B cell (primary cell): ENCODE measurements at regions not wholly inside any gene's neighbourhood (a gene's known extent, or its start where the extent isn't known, plus 50 kb on each side); places are given as distances from the start of the nearest gene placed in this dataset.

Experiments
- ATAC-seq: fragments of 200-7000 bp; cut with Tn5 transposase; one replicate; pipeline ENCODE4 v1.10.0; 2021; ENCODE audit warnings: low read depth, mild to moderate bottlenecking, moderate number of reproducible peaks, moderate library complexity
- CTCF ChIA-PET: fragments of 350-600 bp; sonication (Branson Sonifier 250); formaldehyde crosslinking; loops from one replicate; lab custom pipeline; 2021; ENCODE audit warnings: antibody characterized with exemption, inconsistent platforms; lab: Charles Lee
- POLR2A ChIA-PET: fragments of 350-600 bp; sonication (Branson Sonifier 250); formaldehyde crosslinking; loops from one replicate; lab custom pipeline; 2021; ENCODE audit warnings: antibody characterized with exemption; lab: Charles Lee
- DNase-seq: peaks from one replicate; pipeline ENCODE4 v3.0.0; 2013
- H2AFZ ChIP-seq: 2 replicates; pipeline ENCODE4 v1.6.1; 2012; ENCODE audit warnings: mild to moderate bottlenecking, low read depth, low read length; ENCODE audit not compliant: insufficient read depth, poor library complexity, severe bottlenecking
- H3K27ac ChIP-seq, 2 donors: 1 replicate in 1 of 2; 2 replicates in 1 of 2; pipeline ENCODE4 v1.5.1; 2012 to 2013; ENCODE audit warnings: low read length in 2 of 2, mild to moderate bottlenecking in 2 of 2, moderate library complexity in 1 of 2
- H3K27me3 ChIP-seq, 4 experiments: fragments of 200-600 bp in 1 of 4; sonication (generic) in 1 of 4; replicated peaks in 1 of 4; 1 replicate in 2 of 4; 2 replicates in 2 of 4; pipeline versions ENCODE4 v1.6.1 to v1.7.0; 2013 to 2016; ENCODE audit warnings: low read length in 3 of 4, mild to moderate bottlenecking in 2 of 4, mixed read lengths in 1 of 4, moderate library complexity in 1 of 4; ENCODE audit not compliant: insufficient read depth in 4 of 4, control insufficient read depth in 3 of 4; ENCODE audit errors: control extremely low read depth in 1 of 4
- H3K36me3 ChIP-seq, 2 experiments: replicated peaks in 1 of 2; 1 replicate in 1 of 2; 2 replicates in 1 of 2; pipeline versions ENCODE4 v1.6.1 to v1.7.1; 2013; ENCODE audit warnings: low read length in 1 of 2; ENCODE audit not compliant: insufficient read depth in 2 of 2, control insufficient read depth in 1 of 2; ENCODE audit errors: control extremely low read depth in 1 of 2, extremely low read depth in 1 of 2
- H3K4me1 ChIP-seq, 2 donors: fragments of 200-600 bp in 1 of 2; sonication (generic) in 1 of 2; 1 replicate in 1 of 2; 2 replicates in 1 of 2; pipeline versions ENCODE4 v1.5.1 to v1.6.1; 2013 to 2017; ENCODE audit warnings: low read length in 2 of 2; ENCODE audit not compliant: control insufficient read depth in 2 of 2, insufficient read depth in 2 of 2
- H3K4me2 ChIP-seq: replicated peaks from 2 replicates; pipeline ENCODE3; 2012; ENCODE audit warnings: mild to moderate bottlenecking, low read depth, low read length; ENCODE audit not compliant: poor library complexity, severe bottlenecking
- H3K4me3 ChIP-seq, 5 experiments: fragments of 200-600 bp in 1 of 5; sonication (generic) in 1 of 5; 1 replicate in 3 of 5; 2 replicates in 2 of 5; pipeline versions ENCODE4 v1.5.1 to v1.7.0; 2011 to 2016; ENCODE audit warnings: low read length in 4 of 5, mild to moderate bottlenecking in 4 of 5, low read depth in 2 of 5, control low read depth in 1 of 5, moderate library complexity in 1 of 5; ENCODE audit not compliant: insufficient read depth in 1 of 5; ENCODE audit errors: control extremely low read depth in 1 of 5, extremely low read depth in 1 of 5
- H3K79me2 ChIP-seq: fragments of 200-600 bp; sonication (generic); one replicate; pipeline ENCODE4 v1.6.0; 2016; ENCODE audit warnings: low read length; ENCODE audit not compliant: control insufficient read depth, insufficient read depth
- H3K9ac ChIP-seq: fragments of 200-600 bp; sonication (generic); 2 replicates; pipeline ENCODE4 v1.6.1; 2017; ENCODE audit warnings: mild to moderate bottlenecking, low read length, moderate library complexity
- H3K9me3 ChIP-seq, 3 donors: one replicate each; pipeline versions ENCODE4 v1.6.1 to v1.7.1; 2013; ENCODE audit warnings: low read length in 2 of 3; ENCODE audit not compliant: control insufficient read depth in 2 of 3, insufficient read depth in 1 of 3; ENCODE audit errors: control extremely low read depth in 1 of 3
- H4K20me1 ChIP-seq: 2 replicates; pipeline ENCODE4 v1.6.0; 2012; ENCODE audit warnings: mild to moderate bottlenecking, low read length; ENCODE audit not compliant: insufficient read depth, control insufficient read depth, poor library complexity, severe bottlenecking
- H3K27ac Mint-ChIP-seq: one replicate; pipeline ENCODE4 v1.8.0; 2021; ENCODE audit warnings: mixed read lengths
- H3K27me3 Mint-ChIP-seq: one replicate; pipeline ENCODE4 v1.8.0; 2021; ENCODE audit warnings: mixed read lengths
- H3K4me1 Mint-ChIP-seq: one replicate; pipeline ENCODE4 v1.8.0; 2021; ENCODE audit warnings: mixed read lengths
- H3K4me3 Mint-ChIP-seq: one replicate; pipeline ENCODE4 v1.8.0; 2021; ENCODE audit warnings: mixed read lengths
- H3K9me3 Mint-ChIP-seq: one replicate; pipeline ENCODE4 v1.8.0; 2022; ENCODE audit warnings: mixed read lengths; ENCODE audit not compliant: insufficient read depth
- CTCF ChIP-seq: fragments of 200-600 bp; IDR thresholded peaks from one replicate; pipeline ENCODE4 v1.8.0; 2022; ENCODE audit warnings: antibody characterized with exemption, mild to moderate bottlenecking
- EZH2 ChIP-seq: IDR thresholded peaks from 2 replicates; pipeline ENCODE4 v1.6.1; 2012; ENCODE audit warnings: borderline replicate concordance, low read depth, mild to moderate bottlenecking, moderate library complexity, low read length; ENCODE audit not compliant: insufficient read depth, poor library complexity, severe bottlenecking
- WGBS: methylation state at CpG from one replicate; pipeline ENCODE4 v1.1.5; 2013; ENCODE audit warnings: missing lambda C conversion rate; ENCODE audit not compliant: insufficient coverage; 5-methylcytosine and 5-hydroxymethylcytosine counted together
- intact Hi-C: fragments of 100-400 bp; cut with micrococcal nuclease; formaldehyde crosslinking; loops from one replicate; pipeline ENCODE4 v1.10.0; 2022

- Histone ChIP-seq H3K9ac (no peak overlapping the region), H4K20me1 (no peaks in the 10 kb centered on the region), H3K4me2 (no peak overlapping the region), H3K27me3 (no peaks in the 10 kb centered on the region), H3K36me3 (no peaks in the 10 kb centered on the region), H3K4me1 (no peaks in the 10 kb centered on the region), H2AFZ (no peak overlapping the region), H3K4me3 (no peak overlapping the region), H3K9me3 (peaks cover 0 to 2% (median 0%) of the 10 kb centered on the region in 3 donors), H3K27ac (no peak overlapping the region), H3K79me2 (no peaks in the 10 kb centered on the region)
- 76% methylated on average over 2 of the region's 2 CpGs for WGBS
- intact Hi-C loops = no loop called here
- Mint-ChIP-seq H3K9me3 (no peaks in the 10 kb centered on the region), H3K27me3 (no peaks in the 10 kb centered on the region), H3K4me3 (no peak overlapping the region), H3K4me1 (no peaks in the 10 kb centered on the region), H3K27ac (no peak overlapping the region)
- TF ChIP-seq CTCF (no peak), EZH2 (no peak)
- ChIA-PET POLR2A (no interaction called here), CTCF (no interaction called here)
- ATAC-seq (no peak), DNase-seq (no peak)
These were observed 252.2 kb upstream of the TOX3 start for GRCh38 chr16:52799149-52799548.

- no peak for TF ChIP-seq CTCF
- no peak for TF ChIP-seq EZH2
- H3K4me1 ChIP-seq = no peaks in the 10 kb centered on the region
- no peaks in the 10 kb centered on the region for H3K79me2 ChIP-seq
- H2AFZ ChIP-seq = no peak overlapping the region
- H3K27ac ChIP-seq = no peak overlapping the region
- H3K9ac ChIP-seq = no peak overlapping the region
- H3K4me2 ChIP-seq = no peak overlapping the region
- H3K9me3 ChIP-seq = peaks cover 0 to 8% (median 0%) of the 10 kb centered on the region in 3 donors
- POLR2A ChIA-PET = no interaction called here
- DNase-seq (no peak), ATAC-seq (no peak)
- H3K27me3 ChIP-seq = no peaks in the 10 kb centered on the region
- H3K4me3 ChIP-seq = no peak overlapping the region
- CTCF ChIA-PET = no interaction called here
- peaks cover 2% of the 10 kb centered on the region for H3K9me3 Mint-ChIP-seq
- H3K4me1 Mint-ChIP-seq = no peaks in the 10 kb centered on the region
- no peaks in the 10 kb centered on the region for H3K36me3 ChIP-seq
- no peak overlapping the region for H3K4me3 Mint-ChIP-seq
- no peaks in the 10 kb centered on the region for H3K27me3 Mint-ChIP-seq
- no peaks in the 10 kb centered on the region for H4K20me1 ChIP-seq
- WGBS = no CpG with 5 or more reads among the region's 3 CpGs
- intact Hi-C loops = no loop called here
- H3K27ac Mint-ChIP-seq = no peak overlapping the region
These were observed 240.8 kb upstream of the TOX3 start for GRCh38 chr16:52787709-52788108.
